ENCODE measurements at regions not wholly inside any gene's neighbourhood (a gene's known extent, or its start where the extent isn't known, plus 50 kb on each side); places are given as distances from the start of the nearest gene placed in this dataset.

- H3K27me3 ChIP-seq (ENCODE audit: control insufficient read depth, insufficient read depth, low read length), result no peaks in the 10 kb centered on the region
- H3K27ac ChIP-seq (ENCODE audit: low read depth in 2 of 2, low read length in 2 of 2), result no peak overlapping the region
- no peaks in the 10 kb centered on the region for H3K9me3 ChIP-seq (ENCODE audit: control insufficient read depth in 2 of 3, insufficient read depth in 1 of 3, low read length in 3 of 3)
- TF ChIP-seq, protein P1, sequence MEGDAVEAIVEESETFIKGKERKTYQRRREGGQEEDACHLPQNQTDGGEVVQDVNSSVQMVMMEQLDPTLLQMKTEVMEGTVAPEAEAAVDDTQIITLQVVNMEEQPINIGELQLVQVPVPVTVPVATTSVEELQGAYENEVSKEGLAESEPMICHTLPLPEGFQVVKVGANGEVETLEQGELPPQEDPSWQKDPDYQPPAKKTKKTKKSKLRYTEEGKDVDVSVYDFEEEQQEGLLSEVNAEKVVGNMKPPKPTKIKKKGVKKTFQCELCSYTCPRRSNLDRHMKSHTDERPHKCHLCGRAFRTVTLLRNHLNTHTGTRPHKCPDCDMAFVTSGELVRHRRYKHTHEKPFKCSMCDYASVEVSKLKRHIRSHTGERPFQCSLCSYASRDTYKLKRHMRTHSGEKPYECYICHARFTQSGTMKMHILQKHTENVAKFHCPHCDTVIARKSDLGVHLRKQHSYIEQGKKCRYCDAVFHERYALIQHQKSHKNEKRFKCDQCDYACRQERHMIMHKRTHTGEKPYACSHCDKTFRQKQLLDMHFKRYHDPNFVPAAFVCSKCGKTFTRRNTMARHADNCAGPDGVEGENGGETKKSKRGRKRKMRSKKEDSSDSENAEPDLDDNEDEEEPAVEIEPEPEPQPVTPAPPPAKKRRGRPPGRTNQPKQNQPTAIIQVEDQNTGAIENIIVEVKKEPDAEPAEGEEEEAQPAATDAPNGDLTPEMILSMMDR (IDR thresholded peaks at IDR 0.05; ENCODE audit: borderline replicate concordance, extremely low read depth, insufficient read depth), result no peak
- FAIRE-seq (no peak), DNase-seq (no peak)
- no peak overlapping the region for H3K9ac ChIP-seq (ENCODE audit: low read length in 3 of 3)
- H3K36me3 ChIP-seq (ENCODE audit: control insufficient read depth in 2 of 3, insufficient read depth in 3 of 3, low read length in 3 of 3), result no peaks in the 10 kb centered on the region
- peaks cover 0 to 5% (median 0%) of the 10 kb centered on the region in 3 donors for H3K4me1 ChIP-seq (ENCODE audit: control insufficient read depth in 2 of 3, insufficient read depth in 2 of 3, low read depth in 1 of 3, low read length in 3 of 3)
- intact Hi-C loops (cut with DNase I), result no loop called here
- no peak overlapping the region for H3K4me3 ChIP-seq (ENCODE audit: low read length in 3 of 3)
Measured at GRCh38 chr13:74229242-74229641, 95.0 kb upstream of the KLF12 start.

DNA sequence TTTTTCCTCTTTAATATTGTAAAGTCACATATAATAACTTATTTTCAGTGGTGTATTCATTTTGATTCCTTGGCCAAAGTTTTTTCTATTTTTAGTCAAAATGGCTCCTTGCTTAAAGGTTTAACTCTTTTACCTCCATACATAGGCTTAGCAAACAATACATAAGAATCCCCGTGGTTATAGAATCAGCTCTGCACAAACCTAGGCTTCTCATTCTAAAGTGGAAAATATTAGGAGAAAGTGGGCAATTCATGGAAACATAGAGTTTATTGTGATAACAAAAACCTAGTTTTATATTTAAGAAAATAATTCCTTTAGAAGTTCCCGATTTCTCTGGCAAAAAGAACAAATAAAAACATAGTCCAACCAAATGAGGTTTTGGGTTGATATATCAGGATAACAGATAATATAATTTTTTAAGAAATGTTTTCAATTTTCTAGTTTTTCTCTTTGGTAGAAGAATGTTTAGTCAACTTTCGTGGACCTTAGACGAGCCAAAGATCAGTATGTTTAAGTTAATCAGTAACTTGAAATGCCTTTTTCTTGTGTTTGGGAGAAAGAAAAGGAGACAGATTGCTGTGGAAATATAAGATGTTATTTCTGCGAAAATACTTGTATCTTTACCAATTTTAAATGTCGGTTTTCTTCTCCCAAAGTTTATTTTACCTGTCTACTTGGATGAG is 93.4 kb upstream of the KLF12 start:
- Histone ChIP-seq H3K27ac (ENCODE audit: low read depth in 2 of 2, low read length in 2 of 2) (no peak overlapping the region), H3K4me1 (ENCODE audit: control insufficient read depth in 2 of 3, insufficient read depth in 2 of 3, low read depth in 1 of 3, low read length in 3 of 3) (peaks cover 0 to 5% (median 0%) of the 10 kb centered on the region in 3 donors), H3K9me3 (ENCODE audit: control insufficient read depth in 2 of 3, insufficient read depth in 1 of 3, low read length in 3 of 3) (no peaks in the 10 kb centered on the region), H3K27me3 (ENCODE audit: control insufficient read depth, insufficient read depth, low read length) (no peaks in the 10 kb centered on the region), H3K4me3 (ENCODE audit: low read length in 3 of 3) (no peak overlapping the region), H3K9ac (ENCODE audit: low read length in 3 of 3) (no peak overlapping the region), H3K36me3 (ENCODE audit: control insufficient read depth in 2 of 3, insufficient read depth in 3 of 3, low read length in 3 of 3) (no peaks in the 10 kb centered on the region)
- TF ChIP-seq, protein P1 (IDR thresholded peaks at IDR 0.05; ENCODE audit: borderline replicate concordance, extremely low read depth, insufficient read depth), result no peak
- FAIRE-seq, result peak; percentile 89
- intact Hi-C loops (cut with DNase I), result no loop called here
- peak in 2 of 5 donors; percentile 13 to 15 for DNase-seq

- intact Hi-C loops (cut with DNase I), result no loop called here
Measured at GRCh38 chr13:74226791-74227475, 92.7 kb upstream of the KLF12 start.

More at GRCh38 chr13:74226791-74227475, 92.7 kb upstream of the KLF12 start:
- TF ChIP-seq, protein P1 (IDR thresholded peaks at IDR 0.05; ENCODE audit: borderline replicate concordance, extremely low read depth, insufficient read depth), result no peak
- H3K27me3 ChIP-seq (ENCODE audit: control insufficient read depth, insufficient read depth, low read length), result no peaks in the 10 kb centered on the region
- H3K9me3 ChIP-seq (ENCODE audit: control insufficient read depth in 2 of 3, insufficient read depth in 1 of 3, low read length in 3 of 3), result no peaks in the 10 kb centered on the region
- H3K4me3 ChIP-seq (ENCODE audit: low read length in 3 of 3), result no peak overlapping the region
- DNase-seq, result no peak
- H3K36me3 ChIP-seq (ENCODE audit: control insufficient read depth in 2 of 3, insufficient read depth in 3 of 3, low read length in 3 of 3), result no peaks in the 10 kb centered on the region
- no peak for FAIRE-seq
- no peak overlapping the region for H3K9ac ChIP-seq (ENCODE audit: low read length in 3 of 3)
- peaks cover 0 to 5% (median 0%) of the 10 kb centered on the region in 3 donors for H3K4me1 ChIP-seq (ENCODE audit: control insufficient read depth in 2 of 3, insufficient read depth in 2 of 3, low read depth in 1 of 3, low read length in 3 of 3)
- H3K27ac ChIP-seq (ENCODE audit: low read depth in 2 of 2, low read length in 2 of 2), result no peak overlapping the region
